ENCODE measurements at regions not wholly inside any gene's neighbourhood (a gene's known extent, or its start where the extent isn't known, plus 50 kb on each side); places are given as distances from the start of the nearest gene placed in this dataset.

DNA sequence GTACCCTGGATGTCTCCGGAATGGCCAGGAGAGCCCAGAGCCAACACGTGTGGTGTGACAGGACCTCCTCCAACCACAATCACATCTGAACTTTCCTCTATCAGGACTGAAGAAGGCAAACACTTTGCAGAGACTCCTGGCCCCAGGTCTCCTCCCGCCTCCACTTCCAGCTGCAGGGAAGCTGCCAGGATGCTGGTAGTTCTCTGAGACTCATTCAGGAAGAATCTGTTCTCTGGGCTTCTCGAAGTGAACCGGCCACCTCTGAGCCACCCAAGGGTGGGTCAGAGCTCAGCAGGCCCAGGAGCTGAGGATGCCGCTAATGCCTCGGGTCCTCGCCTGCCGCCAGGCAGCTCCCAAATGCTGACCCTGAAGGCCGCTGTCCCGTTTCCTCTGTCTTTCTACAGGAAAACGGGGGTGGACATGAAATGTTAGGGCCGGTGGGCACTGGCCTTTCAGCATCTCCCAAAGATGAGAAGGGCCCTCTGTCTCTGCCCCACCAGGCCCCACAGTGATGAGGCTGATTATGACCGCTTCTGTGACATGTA lies 789.9 kb downstream of the BRD1 start:
- no peaks in the 10 kb centered on the region for H3K9me3 ChIP-seq (ENCODE audit: low read depth, low read length)
- no peak overlapping the region for H3K4me3 ChIP-seq
- H3K36me3 ChIP-seq (ENCODE audit: insufficient read depth, low read length) = no peaks in the 10 kb centered on the region
- no peak for TF ChIP-seq EZH2 (IDR thresholded peaks at IDR 0.05)
- no peak for TF ChIP-seq POLR2AphosphoS5 (IDR thresholded peaks at IDR 0.05; ENCODE audit: borderline replicate concordance, low read depth, low read length)
- no peak for TF ChIP-seq FOXP2 (optimal IDR thresholded peaks at IDR 0.05; ENCODE audit: control extremely low read depth, extremely low read length, insufficient read depth)
- no peak overlapping the region for H3K27ac ChIP-seq
- no peak overlapping the region for H3K9ac ChIP-seq (ENCODE audit: insufficient read length)
- no peak for DNase-seq (ENCODE audit: low read depth, low spot score)

DNA sequence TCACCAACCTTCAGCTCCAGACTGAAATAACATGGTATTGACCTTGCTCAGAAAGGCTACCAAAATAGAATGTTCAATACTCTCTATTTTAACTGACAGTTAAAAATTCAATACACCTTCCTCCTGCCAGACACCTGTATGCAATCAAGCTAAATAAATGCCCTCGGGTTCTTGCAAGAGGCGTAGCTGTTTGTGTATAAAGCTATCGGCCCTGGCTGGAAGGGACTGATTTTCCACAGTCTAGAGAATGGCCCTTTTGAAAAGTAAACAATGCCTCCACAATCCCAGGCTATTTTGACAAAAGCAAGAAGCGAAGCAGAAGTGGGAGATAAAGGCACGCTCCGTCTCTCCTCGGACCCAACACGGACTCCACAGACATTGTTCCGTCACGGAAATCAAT lies 791.2 kb downstream of the BRD1 start:
- no peak overlapping the region for H3K9ac ChIP-seq (ENCODE audit: insufficient read length)
- no peak for DNase-seq (ENCODE audit: low read depth, low spot score)
- H3K4me3 ChIP-seq = no peak overlapping the region
- H3K9me3 ChIP-seq (ENCODE audit: low read depth, low read length) = no peaks in the 10 kb centered on the region
- TF ChIP-seq POLR2AphosphoS5 (IDR thresholded peaks at IDR 0.05; ENCODE audit: borderline replicate concordance, low read depth, low read length) = no peak
- TF ChIP-seq FOXP2 (optimal IDR thresholded peaks at IDR 0.05; ENCODE audit: control extremely low read depth, extremely low read length, insufficient read depth) = no peak
- no peak for TF ChIP-seq EZH2 (IDR thresholded peaks at IDR 0.05)
- H3K36me3 ChIP-seq (ENCODE audit: insufficient read depth, low read length) = no peaks in the 10 kb centered on the region
- H3K27ac ChIP-seq = no peak overlapping the region

DNA sequence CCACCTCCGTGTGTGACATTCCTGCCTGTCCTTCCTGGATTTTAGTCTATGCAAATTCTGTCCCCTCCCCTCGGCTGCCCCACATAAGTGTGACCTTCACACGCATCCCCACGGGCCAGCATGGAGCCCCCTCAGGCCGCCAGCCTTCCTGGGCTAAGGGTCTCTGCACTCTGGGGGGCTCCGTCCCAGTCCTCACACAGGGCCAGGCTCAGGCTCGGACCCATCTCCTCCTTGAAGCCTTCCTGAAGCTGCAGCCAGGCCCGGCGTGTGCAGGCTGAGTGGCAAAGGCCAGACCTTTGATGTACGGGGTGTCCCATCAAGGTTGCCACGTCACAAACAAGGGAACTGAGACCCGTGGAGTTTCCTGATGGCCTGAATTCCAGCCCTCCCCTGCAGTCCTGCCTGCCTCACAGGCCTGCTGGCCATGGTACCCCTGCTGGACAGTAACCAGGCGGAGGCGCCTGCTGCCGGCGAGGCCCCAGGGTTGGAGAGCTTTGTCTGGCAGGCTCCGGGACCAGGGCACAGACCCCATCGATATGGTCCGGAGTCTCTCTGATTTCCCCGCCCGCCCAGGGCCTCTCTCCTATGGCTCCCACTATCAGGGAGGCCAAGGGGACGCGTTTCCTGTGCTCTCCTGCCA lies 791.7 kb downstream of the BRD1 start:
- no peaks in the 10 kb centered on the region for H3K9me3 ChIP-seq (ENCODE audit: low read depth, low read length)
- H3K27ac ChIP-seq = no peak overlapping the region
- no peaks in the 10 kb centered on the region for H3K36me3 ChIP-seq (ENCODE audit: insufficient read depth, low read length)
- H3K4me3 ChIP-seq = no peak overlapping the region
- DNase-seq (ENCODE audit: low read depth, low spot score) = no peak
- no peak overlapping the region for H3K9ac ChIP-seq (ENCODE audit: insufficient read length)
- TF ChIP-seq FOXP2 (optimal IDR thresholded peaks at IDR 0.05; ENCODE audit: control extremely low read depth, extremely low read length, insufficient read depth) = no peak
- no peak for TF ChIP-seq POLR2AphosphoS5 (IDR thresholded peaks at IDR 0.05; ENCODE audit: borderline replicate concordance, low read depth, low read length)
- TF ChIP-seq EZH2 (IDR thresholded peaks at IDR 0.05) = no peak

DNA sequence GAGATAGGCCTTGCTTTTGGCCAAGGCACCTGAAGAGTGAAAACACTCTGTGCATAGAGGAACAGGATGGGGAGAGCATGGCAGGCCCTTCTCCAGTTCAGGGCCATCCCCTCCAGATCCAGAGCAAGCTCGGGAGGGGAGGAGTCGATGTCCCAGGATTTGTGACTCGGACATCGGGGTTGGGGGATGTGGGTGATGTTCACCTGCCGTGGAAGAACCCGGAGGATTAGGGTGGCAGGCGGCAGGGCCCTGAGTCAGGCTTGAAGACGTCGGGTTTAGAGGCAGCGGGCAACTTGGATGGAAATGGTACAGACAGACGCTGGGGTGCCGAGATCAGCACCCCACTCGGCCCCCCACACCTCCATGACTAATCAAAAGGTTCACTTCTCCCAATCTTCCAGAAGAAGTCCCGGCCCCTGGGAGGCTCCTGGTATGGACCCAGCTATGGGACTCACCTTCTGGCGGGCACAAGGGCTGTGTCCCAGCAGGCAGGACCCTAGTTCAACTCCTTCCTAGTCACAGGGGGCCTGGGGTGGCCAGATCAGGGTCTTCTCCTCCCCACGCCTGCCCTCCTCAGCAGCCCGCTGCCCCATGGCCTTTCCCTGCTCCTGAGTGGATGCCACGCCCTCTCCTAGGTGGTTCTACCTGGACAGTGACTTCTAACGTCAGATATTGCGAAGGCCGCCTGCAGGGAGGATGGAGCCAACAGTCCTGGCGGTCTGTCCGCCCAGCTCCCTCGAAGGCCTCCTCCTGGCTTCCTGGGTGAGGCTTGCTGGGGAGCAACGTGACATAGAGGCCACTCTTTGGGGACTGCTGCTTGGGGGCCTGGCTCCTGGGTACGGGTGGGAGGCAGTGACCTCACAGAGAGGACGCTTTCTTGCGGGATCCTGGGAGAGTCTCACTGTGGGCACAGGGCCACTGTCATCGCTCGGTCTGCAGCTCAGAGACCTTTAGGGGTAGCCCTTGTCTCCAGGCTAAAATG lies 792.5 kb downstream of the BRD1 start:
- no peak overlapping the region for H3K9ac ChIP-seq (ENCODE audit: insufficient read length)
- no peaks in the 10 kb centered on the region for H3K9me3 ChIP-seq (ENCODE audit: low read depth, low read length)
- H3K36me3 ChIP-seq (ENCODE audit: insufficient read depth, low read length) = no peaks in the 10 kb centered on the region
- H3K4me3 ChIP-seq = no peak overlapping the region
- DNase-seq (ENCODE audit: low read depth, low spot score) = no peak
- TF ChIP-seq FOXP2 (optimal IDR thresholded peaks at IDR 0.05; ENCODE audit: control extremely low read depth, extremely low read length, insufficient read depth) (no peak), POLR2AphosphoS5 (IDR thresholded peaks at IDR 0.05; ENCODE audit: borderline replicate concordance, low read depth, low read length) (no peak), EZH2 (IDR thresholded peaks at IDR 0.05) (no peak)
- H3K27ac ChIP-seq = no peak overlapping the region

DNA sequence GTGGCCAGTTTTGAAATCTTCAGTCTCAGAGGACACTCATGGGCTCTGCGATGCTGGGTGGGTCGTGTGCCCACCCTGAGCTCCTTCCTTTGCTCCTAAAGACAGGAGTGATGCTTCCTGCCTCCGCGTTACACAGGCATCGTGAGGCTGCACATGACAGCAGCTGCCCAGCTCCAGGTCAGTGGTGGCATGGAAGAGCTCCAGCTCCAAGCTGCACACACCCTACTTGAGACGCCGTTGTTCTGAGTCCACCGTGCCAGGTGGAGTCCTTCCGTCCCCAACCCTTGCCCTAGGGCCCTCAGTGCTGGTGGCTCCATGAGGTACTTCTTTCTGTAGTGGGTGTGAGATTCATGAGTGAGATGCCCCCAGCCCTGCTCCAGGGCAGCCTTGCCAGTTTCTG lies 794.1 kb downstream of the BRD1 start:
- Histone ChIP-seq H3K36me3 (ENCODE audit: insufficient read depth, low read length) (no peaks in the 10 kb centered on the region), H3K9me3 (ENCODE audit: low read depth, low read length) (no peaks in the 10 kb centered on the region)
- TF ChIP-seq POLR2AphosphoS5 (IDR thresholded peaks at IDR 0.05; ENCODE audit: borderline replicate concordance, low read depth, low read length) (no peak), EZH2 (IDR thresholded peaks at IDR 0.05) (no peak), FOXP2 (optimal IDR thresholded peaks at IDR 0.05; ENCODE audit: control extremely low read depth, extremely low read length, insufficient read depth) (no peak)

DNA sequence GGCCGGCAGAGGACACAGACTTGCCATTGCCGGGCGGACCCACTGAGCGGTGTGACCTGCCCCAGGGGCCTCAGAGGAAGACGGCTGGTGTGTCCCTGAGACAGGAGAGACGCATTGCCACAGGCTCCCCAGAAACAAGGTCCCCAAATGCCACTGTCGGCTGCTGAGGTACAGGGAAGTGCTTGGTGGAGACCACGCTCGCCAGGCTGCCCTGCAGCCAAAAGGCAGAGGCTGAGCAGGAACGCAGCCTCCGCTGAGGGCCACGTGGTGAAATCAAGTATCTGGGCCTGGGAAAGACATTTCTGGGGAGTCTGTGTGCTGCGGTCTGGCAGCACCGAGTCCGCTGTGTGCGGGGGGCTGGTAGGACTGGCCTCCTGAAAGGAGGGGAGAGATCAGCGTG lies 794.9 kb downstream of the BRD1 start:
- H3K9me3 ChIP-seq (ENCODE audit: low read depth, low read length) = no peaks in the 10 kb centered on the region
- no peak overlapping the region for H3K9ac ChIP-seq (ENCODE audit: insufficient read length)
- no peaks in the 10 kb centered on the region for H3K36me3 ChIP-seq (ENCODE audit: insufficient read depth, low read length)
- DNase-seq (ENCODE audit: low read depth, low spot score) = no peak
- no peak overlapping the region for H3K27ac ChIP-seq
- TF ChIP-seq POLR2AphosphoS5 (IDR thresholded peaks at IDR 0.05; ENCODE audit: borderline replicate concordance, low read depth, low read length) (no peak), FOXP2 (optimal IDR thresholded peaks at IDR 0.05; ENCODE audit: control extremely low read depth, extremely low read length, insufficient read depth) (no peak), EZH2 (IDR thresholded peaks at IDR 0.05) (no peak)
- H3K4me3 ChIP-seq = no peak overlapping the region

More for the DNA sequence above, 794.1 kb downstream of the BRD1 start:
- Histone ChIP-seq H3K27ac (no peak overlapping the region), H3K4me3 (no peak overlapping the region), H3K9ac (ENCODE audit: insufficient read length) (no peak overlapping the region)
- DNase-seq (ENCODE audit: low read depth, low spot score) = no peak

DNA sequence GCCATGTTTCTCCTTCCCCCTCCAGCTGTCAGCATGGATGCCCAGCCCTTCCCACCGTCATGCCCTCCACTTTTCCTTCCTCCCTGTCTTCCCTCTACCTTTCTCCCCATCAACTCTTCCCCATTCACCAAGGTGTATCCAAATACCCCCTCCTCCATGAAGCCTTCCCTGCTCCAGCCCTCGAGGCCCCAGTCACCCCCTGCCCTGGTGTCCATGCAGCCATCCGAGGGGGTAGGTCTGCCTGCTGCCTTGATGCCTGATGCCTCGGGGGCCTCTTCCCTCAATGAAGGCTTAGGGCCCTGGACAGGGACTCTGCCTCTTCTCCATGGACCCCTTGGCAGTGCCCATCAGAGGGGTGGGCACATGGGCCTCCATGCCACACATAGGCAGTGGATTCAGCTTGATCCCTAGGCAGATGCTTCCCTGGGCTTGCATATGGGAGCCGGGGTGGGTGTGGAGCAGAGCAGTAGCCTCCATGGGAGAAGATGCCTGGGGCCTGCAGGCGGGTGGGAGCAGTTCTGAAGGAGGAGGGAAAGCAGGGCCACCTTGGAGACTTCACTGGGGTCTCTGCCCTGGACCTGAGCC lies 795.8 kb downstream of the BRD1 start:
- DNase-seq (ENCODE audit: low read depth, low spot score) = no peak
- Histone ChIP-seq H3K27ac (no peak overlapping the region), H3K4me3 (no peak overlapping the region), H3K9me3 (ENCODE audit: low read depth, low read length) (no peaks in the 10 kb centered on the region), H3K36me3 (ENCODE audit: insufficient read depth, low read length) (no peaks in the 10 kb centered on the region), H3K9ac (ENCODE audit: insufficient read length) (no peak overlapping the region)
- TF ChIP-seq POLR2AphosphoS5 (IDR thresholded peaks at IDR 0.05; ENCODE audit: borderline replicate concordance, low read depth, low read length) = no peak
- TF ChIP-seq FOXP2 (optimal IDR thresholded peaks at IDR 0.05; ENCODE audit: control extremely low read depth, extremely low read length, insufficient read depth) = no peak
- TF ChIP-seq EZH2 (IDR thresholded peaks at IDR 0.05) = no peak

DNA sequence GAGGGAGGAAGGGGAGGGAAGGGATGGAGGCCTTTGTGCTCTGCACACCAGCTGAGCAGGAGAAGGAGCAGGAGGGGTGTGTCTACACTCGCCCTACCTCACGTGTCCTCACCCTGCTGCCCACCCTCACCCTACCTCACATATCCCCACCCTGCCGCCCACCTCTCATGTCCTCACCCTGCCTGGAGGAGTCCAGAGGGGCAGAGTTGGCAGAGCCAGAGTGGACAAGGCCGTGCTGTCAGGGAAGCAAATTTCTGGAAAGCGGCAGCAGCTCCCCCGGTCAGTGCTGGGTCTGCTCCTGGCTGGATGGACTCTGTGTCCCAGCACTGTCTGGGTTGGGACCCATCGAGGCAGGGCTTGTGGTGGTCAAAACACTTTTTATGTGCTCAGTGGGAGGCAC lies 799.6 kb downstream of the BRD1 start:
- no peak for DNase-seq (ENCODE audit: low read depth, low spot score)
- no peak for TF ChIP-seq POLR2AphosphoS5 (IDR thresholded peaks at IDR 0.05; ENCODE audit: borderline replicate concordance, low read depth, low read length)
- TF ChIP-seq FOXP2 (optimal IDR thresholded peaks at IDR 0.05; ENCODE audit: control extremely low read depth, extremely low read length, insufficient read depth) = no peak
- TF ChIP-seq EZH2 (IDR thresholded peaks at IDR 0.05) = no peak
- Histone ChIP-seq H3K9ac (ENCODE audit: insufficient read length) (no peak overlapping the region), H3K9me3 (ENCODE audit: low read depth, low read length) (no peaks in the 10 kb centered on the region), H3K4me3 (no peak overlapping the region), H3K36me3 (ENCODE audit: insufficient read depth, low read length) (no peaks in the 10 kb centered on the region), H3K27ac (no peak overlapping the region)
